ENCODE measurements at regions not wholly inside any gene's neighbourhood (a gene's known extent, or its start where the extent isn't known, plus 50 kb on each side); places are given as distances from the start of the nearest gene placed in this dataset.

DNA sequence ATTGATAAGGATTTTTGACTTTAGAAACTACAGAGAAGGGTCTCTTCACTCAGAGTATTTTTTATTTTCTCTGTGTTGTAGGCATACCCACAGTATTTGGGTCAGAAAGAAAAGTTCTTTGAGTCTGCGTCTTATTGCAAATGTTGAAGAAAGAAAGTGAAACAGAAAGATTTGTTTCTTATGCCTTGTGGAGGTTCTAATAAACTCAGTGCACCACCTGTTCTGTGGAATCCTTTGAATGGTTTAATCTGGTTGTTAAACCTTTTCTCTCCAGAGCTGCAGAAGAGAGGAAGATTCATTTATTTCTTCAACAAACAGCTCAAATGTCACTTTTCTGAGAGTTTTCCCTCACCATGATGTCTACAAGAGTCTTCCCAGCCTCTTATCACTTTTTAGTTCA is 146.6 kb upstream of the PLEKHG7 start:
- no peak for DNase-seq (ENCODE audit: low read depth)

DNA sequence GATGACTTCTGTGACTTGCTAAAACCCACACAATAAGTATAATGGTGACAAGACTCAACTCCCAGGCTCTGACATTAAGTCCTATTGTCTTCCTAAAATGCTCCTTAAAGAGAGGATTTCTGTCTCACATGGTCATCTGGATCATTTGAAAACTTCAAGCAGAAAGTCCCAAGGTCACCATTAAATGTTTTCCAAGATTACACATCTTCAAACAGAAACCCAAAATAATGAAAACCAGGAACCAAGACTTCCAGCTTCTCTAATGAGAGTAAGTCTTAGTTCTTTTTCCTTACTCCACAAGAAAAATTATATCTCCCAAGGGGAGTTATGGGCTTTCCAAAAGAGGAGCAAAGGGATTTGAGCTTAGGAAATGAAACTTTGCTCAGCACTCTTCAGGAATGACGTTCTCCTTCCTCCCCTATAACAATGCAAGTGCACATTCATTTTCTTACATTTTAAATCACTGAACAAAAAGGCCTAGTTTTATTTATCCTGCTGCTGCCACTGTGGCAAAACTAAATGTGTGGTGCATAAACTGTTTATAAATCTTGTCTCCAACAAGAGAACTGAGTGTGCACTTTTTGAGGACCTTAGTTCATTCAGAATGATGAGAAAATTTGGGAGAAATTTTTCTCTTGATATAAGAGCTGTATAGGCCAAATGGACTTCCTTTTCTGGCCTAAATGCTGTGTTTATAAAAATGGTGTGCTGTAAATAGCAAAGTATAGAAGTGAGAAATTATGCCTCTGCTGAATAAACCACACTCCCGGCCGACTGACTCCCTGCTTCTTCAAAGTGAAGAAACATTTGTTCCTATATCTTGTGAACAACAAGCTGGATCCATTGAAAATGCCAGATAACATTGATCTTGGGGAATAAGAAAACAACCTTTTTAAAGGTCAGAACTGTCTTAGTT is 148.4 kb upstream of the PLEKHG7 start:
- no peak for DNase-seq (ENCODE audit: low read depth)

DNA sequence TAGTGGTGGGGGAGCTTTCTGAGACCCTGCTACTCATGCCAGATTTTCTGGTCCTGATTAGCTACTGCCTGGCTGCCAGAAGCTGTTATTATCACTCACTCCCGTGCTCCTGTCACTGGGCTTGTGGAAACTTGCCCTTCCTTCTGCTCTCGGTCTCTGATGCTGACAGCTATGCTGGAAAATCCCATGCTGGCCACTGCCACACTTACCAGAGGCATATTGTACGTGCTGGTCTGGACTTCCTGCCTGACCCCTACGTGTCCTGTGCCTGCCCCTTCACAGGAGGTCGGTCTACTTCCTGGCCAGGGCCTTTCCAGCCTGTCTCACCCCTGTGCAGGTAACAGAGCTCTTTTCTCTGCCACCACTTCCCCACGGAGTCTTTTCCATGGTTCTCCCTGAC is 149.4 kb upstream of the PLEKHG7 start:
- no peak for DNase-seq (ENCODE audit: low read depth)

DNA sequence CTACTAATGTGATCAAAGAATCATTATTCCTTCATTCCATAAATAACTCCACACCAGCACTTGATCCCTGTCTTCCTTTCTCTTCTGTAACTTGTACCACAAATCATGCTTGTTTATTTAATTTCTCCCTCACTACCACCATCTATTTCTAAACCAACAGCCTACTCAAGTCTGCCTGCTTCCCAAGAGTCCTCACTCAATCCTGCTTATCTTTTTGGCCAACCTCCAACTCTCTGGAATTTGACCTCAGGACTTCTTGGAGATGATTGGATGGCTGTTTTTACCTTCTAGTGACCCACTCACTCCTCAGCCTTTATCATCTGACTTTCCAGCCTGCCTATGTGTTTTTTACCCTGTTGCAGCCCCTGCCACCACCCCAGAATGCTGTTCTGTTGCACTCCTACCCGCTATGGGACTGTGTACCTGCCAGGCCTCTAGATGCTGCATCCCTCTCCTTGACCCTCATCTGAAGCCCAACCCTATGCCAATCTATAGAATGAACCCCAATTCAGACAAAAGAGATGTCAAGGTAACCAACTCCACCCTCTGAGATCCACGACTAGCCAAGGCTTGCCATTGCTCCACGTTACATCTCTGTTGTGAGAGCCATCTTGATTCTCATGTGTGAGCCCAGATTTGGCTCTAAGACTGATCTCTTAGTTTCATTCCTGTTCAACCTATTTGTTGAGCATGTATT is 150.2 kb upstream of the PLEKHG7 start:
- DNase-seq (ENCODE audit: low read depth), result no peak

DNA sequence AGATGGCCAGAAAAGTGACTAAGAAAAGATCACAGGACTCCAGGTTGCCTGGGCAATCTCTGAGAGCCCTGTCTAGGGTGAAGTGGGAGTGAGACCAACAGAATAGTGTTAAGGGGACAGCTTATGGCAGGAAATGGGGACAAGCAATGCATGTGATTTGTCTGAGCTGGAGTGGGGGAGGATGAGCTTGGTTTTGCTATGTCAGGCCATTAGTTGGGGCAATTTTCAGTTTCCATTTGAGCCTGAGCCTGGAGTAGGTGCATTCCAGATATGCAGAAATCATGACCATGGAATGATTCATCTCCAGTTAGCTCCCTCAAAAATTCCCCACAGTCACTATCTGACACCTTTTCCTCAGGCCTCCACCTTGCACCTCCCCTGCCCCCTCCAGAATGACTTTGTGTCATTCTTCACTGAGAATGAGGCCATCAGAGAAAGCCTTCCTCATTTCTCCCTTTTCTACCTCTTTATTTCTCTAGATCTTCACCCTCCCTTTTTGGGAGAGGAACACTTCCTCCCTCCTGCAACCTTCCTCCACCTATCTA is 150.9 kb upstream of the PLEKHG7 start:
- peak; percentile 82 for DNase-seq (ENCODE audit: low read depth)

DNA sequence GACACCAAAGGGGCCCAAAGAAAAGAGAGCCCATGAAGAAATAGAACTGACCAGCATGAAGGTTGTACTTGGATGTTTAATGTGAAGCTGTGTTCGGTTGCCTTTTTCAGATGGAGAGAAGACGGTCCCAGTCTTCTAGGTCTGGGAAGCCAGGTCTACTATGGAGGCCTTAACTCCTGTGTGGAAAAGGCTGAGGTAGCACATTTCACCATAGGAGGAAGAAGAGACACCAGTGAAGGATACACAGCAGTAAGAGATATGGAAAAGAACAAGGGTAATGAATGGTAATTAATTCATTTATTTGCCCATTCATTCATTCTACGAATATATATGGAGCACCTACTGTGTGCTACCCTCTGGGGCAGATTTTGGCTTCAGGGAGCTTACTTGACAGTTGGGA is 151.6 kb upstream of the PLEKHG7 start:
- no peak for DNase-seq (ENCODE audit: low read depth)

DNA sequence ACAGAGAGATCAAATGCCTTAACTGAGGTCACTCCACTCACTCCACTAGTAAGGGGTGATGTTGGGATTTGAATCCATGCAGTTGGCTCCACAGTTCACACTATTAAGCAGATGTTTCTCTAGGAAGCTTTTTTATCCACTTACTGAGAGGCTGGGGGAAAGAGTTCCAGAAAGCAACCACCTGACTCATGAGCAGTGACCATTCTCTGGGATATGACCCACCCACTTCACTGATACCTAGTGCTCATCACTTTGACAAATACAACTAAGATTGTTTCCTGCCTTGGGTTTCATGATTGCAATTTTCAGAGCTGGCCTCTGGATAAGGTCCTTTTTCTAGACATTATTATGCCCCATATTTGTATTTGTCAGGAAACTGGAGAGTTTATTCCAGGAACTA is 152.1 kb upstream of the PLEKHG7 start:
- DNase-seq (ENCODE audit: low read depth), result no peak

DNA sequence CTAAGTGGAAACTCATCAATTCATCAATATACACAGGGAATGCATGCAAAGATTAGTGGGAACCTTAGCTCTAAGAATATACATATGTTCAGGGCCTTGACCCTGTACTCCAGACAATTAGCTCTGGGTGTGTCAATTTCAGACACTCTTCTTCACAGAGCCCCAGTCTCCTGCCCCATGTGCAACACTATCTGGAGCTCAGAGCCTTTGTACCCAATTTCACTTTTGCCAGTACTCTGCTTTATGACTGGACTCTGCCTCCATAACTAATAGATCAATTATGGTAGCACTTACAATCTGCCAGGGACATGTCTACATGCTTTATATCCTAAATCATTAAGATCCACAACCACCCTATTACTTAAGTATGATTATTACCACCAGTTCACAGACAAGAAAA is 152.5 kb upstream of the PLEKHG7 start:
- DNase-seq (ENCODE audit: low read depth), result no peak

DNA sequence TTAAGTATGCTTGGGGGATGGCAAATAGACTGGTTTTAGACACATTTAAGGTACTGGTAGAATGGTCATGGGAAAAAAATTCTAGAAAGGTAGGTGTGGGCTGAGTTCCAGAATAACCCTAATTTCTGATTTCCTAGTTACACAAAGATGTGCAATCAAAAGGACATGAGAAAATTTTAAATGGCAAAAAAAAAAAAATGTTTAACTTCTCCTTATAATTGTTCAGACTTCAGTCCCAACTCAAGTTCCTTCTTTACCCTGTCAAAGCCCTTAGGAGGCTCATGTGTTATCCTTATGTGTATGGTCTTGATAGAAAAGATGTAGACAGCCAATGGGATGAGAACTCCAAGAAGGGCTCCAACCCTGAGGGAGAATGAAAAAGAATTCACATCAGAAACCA is 153.3 kb upstream of the PLEKHG7 start:
- DNase-seq (ENCODE audit: low read depth), result no peak

DNA sequence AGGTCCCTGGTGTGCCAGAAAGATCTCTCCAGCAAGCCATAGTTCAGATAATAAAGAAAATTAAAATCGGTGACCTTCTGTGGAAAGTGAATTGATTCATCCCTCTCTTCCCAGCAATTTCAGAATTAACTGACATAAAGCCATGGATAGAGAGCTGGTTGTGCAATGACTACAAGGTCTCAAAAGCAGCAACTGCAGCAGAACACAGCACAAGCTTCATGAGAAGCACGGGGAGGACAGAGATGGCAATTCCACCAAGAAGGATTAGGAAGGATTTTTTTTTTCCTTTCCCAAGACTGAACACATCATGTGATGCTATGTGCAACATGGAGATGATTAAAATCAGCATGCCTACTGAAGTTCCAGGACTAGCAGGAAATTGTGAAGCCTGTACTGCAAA is 154.9 kb upstream of the PLEKHG7 start:
- DNase-seq (ENCODE audit: low read depth), result no peak

DNA sequence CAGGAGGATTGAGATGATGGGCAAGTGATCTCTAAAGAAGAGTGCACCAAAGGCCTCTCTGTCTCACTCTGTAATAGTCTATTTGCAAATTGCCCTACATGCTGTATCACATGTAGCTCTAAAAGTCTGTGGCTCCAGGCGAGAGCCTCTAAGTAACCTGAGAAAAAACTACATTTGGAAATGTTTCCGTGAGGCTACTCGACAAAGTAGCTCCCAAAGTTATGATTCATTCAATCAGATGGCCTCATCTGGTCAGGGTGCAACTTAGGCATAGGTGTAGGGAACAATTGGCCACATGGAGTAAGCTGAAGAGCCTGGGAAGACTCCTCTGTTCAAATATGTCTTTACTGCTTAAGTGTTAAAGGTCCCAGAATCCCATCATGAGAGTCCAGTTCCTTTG is 155.4 kb upstream of the PLEKHG7 start:
- DNase-seq (ENCODE audit: low read depth), result no peak

DNA sequence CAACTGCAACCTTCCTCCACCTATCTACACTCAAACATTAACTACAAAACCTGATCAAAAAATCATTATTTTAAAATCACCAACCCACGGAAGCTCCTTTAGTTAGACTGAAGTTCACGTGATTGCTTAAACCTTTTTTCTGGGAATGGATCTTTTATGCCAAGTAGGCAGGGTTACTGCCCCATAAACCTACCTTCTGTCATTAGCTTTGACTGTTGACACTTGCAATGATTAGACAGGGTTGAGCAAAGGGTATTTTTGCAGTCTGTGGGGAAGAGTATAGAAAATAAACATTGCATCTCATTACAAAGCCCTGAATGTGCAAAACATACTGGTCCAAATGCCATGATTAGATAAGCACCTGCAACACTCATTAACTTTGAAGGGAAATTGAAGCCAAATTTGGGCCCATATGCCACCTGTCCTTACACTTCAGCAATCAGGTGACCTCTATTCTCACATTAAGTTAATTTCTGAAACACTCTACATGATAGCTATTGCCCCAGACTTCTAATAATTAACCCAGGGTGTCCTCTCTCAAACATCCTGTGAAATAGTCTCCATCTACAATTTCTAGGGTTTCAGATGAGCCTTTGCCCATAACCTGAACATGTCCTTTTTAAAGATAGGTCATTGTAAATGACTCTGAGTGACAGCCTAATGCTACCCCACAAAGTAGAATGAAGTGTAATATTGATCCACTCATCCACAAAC is 156.0 kb upstream of the PLEKHG7 start:
- DNase-seq (ENCODE audit: low read depth), result no peak

DNA sequence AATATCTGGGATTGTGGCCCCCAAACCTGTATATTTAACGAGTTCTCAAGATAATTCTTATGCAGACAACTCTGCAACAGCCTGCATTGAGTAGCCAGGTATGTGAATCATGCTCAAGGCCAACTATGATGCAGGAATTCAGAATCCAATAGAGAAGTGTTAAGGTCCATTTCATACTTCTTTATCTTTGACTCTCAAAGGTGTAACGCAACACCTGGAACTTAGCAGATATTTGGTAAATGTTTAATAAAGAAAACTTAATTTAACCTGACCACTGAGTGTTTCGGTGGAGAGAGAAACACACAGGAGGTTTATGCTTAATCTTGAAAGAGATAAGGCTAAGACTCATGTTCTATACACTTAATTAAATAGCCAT is 156.5 kb upstream of the PLEKHG7 start:
- DNase-seq (ENCODE audit: low read depth), result no peak

DNA sequence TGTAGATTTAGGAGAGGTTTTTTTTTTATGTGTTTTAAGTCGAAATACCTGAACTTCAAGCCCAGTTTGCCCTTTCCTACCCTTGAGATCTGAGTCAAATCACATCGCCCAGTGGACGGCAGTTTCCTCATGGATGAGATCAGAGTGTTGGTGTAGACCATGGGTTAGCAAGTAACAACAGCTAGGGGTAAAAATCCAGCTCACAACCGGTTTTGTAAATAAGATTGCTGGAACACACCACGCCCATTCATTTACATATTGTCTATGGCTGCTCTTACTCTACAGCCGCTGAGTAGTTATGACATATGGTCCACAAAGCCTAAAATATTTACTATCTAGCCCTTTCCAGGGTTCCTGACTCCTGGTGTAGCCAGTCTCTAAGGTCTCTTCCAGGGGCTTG is 158.5 kb upstream of the PLEKHG7 start:
- DNase-seq (ENCODE audit: low read depth), result no peak

DNA sequence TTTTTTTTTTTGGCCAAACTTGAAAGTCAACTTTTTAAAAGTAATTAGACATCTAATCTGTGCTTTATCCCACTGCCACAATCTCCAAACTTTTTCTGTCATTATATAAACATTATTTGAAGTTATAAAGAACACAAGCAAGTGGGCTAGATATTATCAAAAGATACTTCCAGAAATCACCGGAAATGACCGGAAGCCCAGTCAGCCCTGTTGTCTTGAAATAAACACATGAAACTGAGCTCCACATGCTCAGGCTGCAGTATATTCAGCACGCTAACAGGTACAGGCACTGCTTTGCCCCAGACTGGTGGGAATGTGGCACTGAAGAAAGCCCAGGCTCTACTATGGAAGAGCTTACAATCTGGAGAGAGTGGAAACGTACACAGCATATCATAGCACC is 158.9 kb upstream of the PLEKHG7 start:
- DNase-seq (ENCODE audit: low read depth), result no peak

DNA sequence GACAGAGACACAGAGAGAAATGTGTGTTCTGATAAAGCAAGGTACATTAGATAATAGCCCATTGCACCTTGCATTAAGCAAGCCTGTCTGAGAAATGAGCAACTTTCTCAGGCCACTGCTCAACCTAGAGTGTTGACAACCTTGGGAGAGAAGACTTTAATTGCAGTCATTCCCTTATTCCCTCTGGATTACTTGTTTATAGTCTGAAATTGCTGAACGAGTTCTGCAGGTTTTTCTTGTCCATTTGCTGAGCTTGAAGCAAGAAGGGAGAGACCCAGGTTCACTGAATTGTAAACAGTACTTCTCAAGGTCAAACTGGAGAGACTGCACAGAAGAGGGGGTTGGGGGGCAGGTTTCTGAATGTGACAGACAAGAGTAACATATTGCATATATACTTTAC is 159.4 kb upstream of the PLEKHG7 start:
- DNase-seq (ENCODE audit: low read depth), result no peak

DNA sequence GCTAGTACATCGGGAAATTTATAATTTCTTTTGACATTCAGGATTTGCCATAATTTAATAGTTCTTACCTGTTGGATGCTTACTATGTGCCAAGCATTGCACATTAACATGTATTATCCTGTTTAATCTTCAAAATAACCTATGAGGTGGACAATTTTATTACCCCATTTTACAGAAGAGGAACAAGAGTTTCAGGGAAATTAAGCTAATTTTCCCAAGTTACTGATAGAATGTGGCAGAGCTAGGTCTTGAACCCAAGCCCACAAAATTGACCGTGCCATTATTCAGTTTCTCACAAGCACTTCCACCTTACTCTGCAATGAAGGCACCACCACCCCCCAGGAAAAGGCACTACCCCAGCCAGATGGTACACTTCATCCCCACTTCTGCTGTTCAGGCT is 161.1 kb upstream of the PLEKHG7 start:
- no peak for DNase-seq (ENCODE audit: low read depth)

DNA sequence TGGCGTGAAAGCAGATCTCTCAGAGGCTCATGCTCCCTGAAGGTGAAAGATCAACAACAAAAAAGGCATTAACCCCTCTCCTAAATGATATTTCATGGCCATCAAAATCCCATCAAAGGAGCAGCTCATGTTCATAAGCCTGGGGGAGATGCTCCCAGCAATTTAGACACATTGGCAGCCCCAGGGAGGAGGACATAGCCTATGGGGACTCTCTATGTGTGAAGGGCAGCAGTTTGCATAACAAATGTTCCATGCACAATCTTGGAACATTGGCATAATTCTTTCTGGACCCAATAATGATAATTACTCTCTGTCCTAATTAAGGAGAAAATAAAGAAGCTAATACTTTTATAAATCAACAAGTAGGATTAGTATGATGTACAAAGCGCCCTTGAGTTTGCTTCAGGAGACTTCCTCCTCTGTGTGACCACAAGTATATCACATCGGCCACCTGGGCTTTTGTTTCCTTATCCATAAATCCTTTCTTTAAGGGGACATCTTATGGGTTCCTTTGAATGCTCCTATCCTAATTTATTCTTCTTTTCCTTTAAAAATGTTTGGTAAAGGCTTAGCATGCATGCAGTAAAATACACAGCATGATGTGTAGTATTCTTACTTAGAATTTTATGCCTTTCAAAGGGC is 161.9 kb upstream of the PLEKHG7 start:
- no peak for DNase-seq (ENCODE audit: low read depth)

DNA sequence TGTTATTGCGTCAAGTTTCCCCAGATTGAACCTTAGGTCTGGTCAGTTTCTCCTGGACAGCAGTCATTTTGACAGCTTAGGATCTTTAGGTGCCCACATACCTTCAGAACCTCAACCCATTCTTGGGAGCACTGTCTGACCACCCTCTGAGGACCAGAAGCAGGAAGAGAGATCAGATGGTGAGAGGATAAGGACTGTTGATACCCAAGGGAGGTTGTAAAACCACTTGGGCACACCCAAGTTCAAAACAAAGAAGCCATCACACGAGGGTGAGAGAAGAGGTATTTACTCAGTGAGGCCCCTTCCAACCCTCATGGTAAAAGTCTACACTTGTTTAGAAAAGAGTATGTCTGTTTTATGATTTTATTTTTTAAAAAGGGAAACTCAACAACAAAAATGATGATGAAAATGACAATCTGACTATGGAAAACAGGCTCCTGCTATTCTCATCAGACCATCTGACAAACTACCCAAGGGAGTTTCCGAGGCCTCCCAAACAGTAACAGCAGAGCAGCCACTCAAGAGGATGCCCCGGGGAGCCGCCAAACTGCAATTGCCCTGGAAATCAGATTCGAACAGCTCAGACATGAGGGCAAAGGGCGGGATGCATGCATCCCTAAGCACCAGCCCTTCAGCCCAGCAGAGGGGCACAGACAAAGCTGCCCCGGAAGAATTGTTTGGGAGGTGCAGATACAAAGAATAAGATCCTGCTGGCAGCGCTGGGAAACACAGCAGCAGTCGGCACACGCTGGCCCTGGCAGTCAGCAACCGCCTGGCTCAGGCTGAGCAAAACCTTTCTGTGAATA is 162.6 kb upstream of the PLEKHG7 start:
- DNase-seq (ENCODE audit: low read depth), result no peak

DNA sequence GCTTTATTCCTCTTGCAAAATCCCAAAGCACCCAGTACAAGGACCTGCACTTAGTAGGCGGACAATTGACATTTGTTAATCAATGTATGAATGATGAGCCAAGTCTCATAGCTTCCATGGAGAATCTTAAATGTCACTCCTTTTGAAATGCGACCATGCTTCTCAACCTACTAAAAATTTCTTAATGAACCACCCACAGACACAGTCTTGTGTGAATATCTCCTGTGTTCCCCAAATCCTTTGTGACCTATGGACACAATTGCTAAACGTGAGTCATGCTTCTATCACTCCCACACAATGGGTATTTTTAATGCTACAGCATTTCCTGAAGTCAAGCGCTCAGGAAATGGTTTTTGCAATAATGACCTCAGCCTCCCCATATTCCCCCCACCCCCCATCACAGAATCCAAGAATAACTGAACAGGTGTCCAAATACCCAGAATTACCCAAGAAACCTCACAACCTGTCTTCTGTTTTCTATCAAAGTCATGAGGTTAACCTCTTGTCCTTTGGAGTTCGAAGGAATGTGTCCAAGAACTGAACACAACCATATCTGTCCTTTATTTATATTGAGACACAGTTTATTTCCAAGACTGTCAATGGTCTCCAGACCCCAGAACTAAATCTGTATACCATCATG is 163.6 kb upstream of the PLEKHG7 start:
- peak; percentile 93 for DNase-seq (ENCODE audit: low read depth)

Data from HT1080 (cell line).